ENCODE measurements at regions not wholly inside any gene's neighbourhood (a gene's known extent, or its start where the extent isn't known, plus 50 kb on each side); places are given as distances from the start of the nearest gene placed in this dataset.

- TF ChIP-seq EZH2phosphoT487 (IDR thresholded peaks at IDR 0.05; ENCODE audit: low read length) (no peak), CTCF (IDR thresholded peaks at IDR 0.05; ENCODE audit: low read length) (no peak), EZH2 (optimal IDR thresholded peaks at IDR 0.05; ENCODE audit: low read depth, low read length) (no peak)
These were observed 379.1 kb downstream of the PSAT1 start for GRCh38 chr9:78676009-78676408.
